ENCODE measurements at regions not wholly inside any gene's neighbourhood (a gene's known extent, or its start where the extent isn't known, plus 50 kb on each side); places are given as distances from the start of the nearest gene placed in this dataset.

- no peak for ATAC-seq
- TF ChIP-seq ZFP3 (CRISPR knock-in tag; IDR thresholded peaks at IDR 0.05) (no peak), TCF4 (CRISPR knock-in tag; IDR thresholded peaks at IDR 0.05; ENCODE audit: borderline replicate concordance) (no peak), CSDC2 (CRISPR knock-in tag; IDR thresholded peaks at IDR 0.05) (no peak), ZC3H10 (CRISPR knock-in tag; IDR thresholded peaks at IDR 0.05) (no peak), RARB (CRISPR knock-in tag; IDR thresholded peaks at IDR 0.05) (no peak), TSHZ2 (CRISPR knock-in tag; IDR thresholded peaks at IDR 0.05) (no peak), ZNF70 (CRISPR knock-in tag; IDR thresholded peaks at IDR 0.05) (no peak), SNAI2 (CRISPR knock-in tag; IDR thresholded peaks at IDR 0.05) (no peak), OSR1 (CRISPR knock-in tag; IDR thresholded peaks at IDR 0.05) (no peak), ESRRG (CRISPR knock-in tag; IDR thresholded peaks at IDR 0.05) (no peak)
Measured at GRCh38 chr2:15861898-15862297, 78.5 kb upstream of the MYCN start.

GRCh38 chr2:15863089-15863488 is 77.3 kb upstream of the MYCN start:
- ATAC-seq = no peak
- TF ChIP-seq RARB (CRISPR knock-in tag; IDR thresholded peaks at IDR 0.05) (no peak), ZC3H10 (CRISPR knock-in tag; IDR thresholded peaks at IDR 0.05) (no peak), PATZ1 (CRISPR knock-in tag; IDR thresholded peaks at IDR 0.05; ENCODE audit: borderline replicate concordance) (no peak), OSR1 (CRISPR knock-in tag; IDR thresholded peaks at IDR 0.05) (no peak), PPARA (CRISPR knock-in tag; IDR thresholded peaks at IDR 0.05; ENCODE audit: borderline replicate concordance) (no peak), CREB5 (CRISPR knock-in tag; IDR thresholded peaks at IDR 0.05; ENCODE audit: low read depth) (no peak), ZFP30 (CRISPR knock-in tag; IDR thresholded peaks at IDR 0.05) (no peak), ESRRG (CRISPR knock-in tag; IDR thresholded peaks at IDR 0.05) (no peak), ISL1 (CRISPR knock-in tag; IDR thresholded peaks at IDR 0.05) (no peak), GLIS3 (CRISPR knock-in tag; IDR thresholded peaks at IDR 0.05) (no peak), BACH2 (CRISPR knock-in tag; IDR thresholded peaks at IDR 0.05; ENCODE audit: borderline replicate concordance) (no peak), CSDC2 (CRISPR knock-in tag; IDR thresholded peaks at IDR 0.05) (no peak), ZNF8 (CRISPR knock-in tag; IDR thresholded peaks at IDR 0.05) (no peak), CSRNP3 (CRISPR knock-in tag; IDR thresholded peaks at IDR 0.05) (no peak), POU6F1 (CRISPR knock-in tag; IDR thresholded peaks at IDR 0.05; ENCODE audit: borderline replicate concordance, low read depth) (no peak), ARNTL (CRISPR knock-in tag; IDR thresholded peaks at IDR 0.05; ENCODE audit: borderline replicate concordance, low read depth) (no peak)

GRCh38 chr2:15863494-15864175 is 76.7 kb upstream of the MYCN start:
- ATAC-seq = no peak
- TF ChIP-seq ARNTL (CRISPR knock-in tag; IDR thresholded peaks at IDR 0.05; ENCODE audit: borderline replicate concordance, low read depth) = no peak
- TF ChIP-seq ESRRG (CRISPR knock-in tag; IDR thresholded peaks at IDR 0.05) = no peak
- TF ChIP-seq TSHZ2 (CRISPR knock-in tag; IDR thresholded peaks at IDR 0.05) = no peak
